ENCODE measurements at regions not wholly inside any gene's neighbourhood (a gene's known extent, or its start where the extent isn't known, plus 50 kb on each side); places are given as distances from the start of the nearest gene placed in this dataset.

- TF ChIP-seq GATA2 (IDR thresholded peaks at IDR 0.05; ENCODE audit: low read depth, low read length) = no peak
- TF ChIP-seq GATA3 (IDR thresholded peaks at IDR 0.05; ENCODE audit: low read depth, low read length) = no peak
Measured at GRCh38 chr12:88758176-88758575, 177.9 kb upstream of the KITLG start.

- TF ChIP-seq GATA3 (IDR thresholded peaks at IDR 0.05; ENCODE audit: low read depth, low read length) (no peak), GATA2 (IDR thresholded peaks at IDR 0.05; ENCODE audit: low read depth, low read length) (no peak)
Measured at GRCh38 chr12:88756917-88757316, 176.6 kb upstream of the KITLG start.

- TF ChIP-seq GATA3 (IDR thresholded peaks at IDR 0.05; ENCODE audit: low read depth, low read length) (no peak), GATA2 (IDR thresholded peaks at IDR 0.05; ENCODE audit: low read depth, low read length) (no peak)
Measured at GRCh38 chr12:88756153-88756552, 175.9 kb upstream of the KITLG start.

GRCh38 chr12:88753707-88754106 is 173.4 kb upstream of the KITLG start:
- TF ChIP-seq GATA3 (IDR thresholded peaks at IDR 0.05; ENCODE audit: low read depth, low read length) = no peak
- no peak for TF ChIP-seq GATA2 (IDR thresholded peaks at IDR 0.05; ENCODE audit: low read depth, low read length)

GRCh38 chr12:88753066-88753465 is 172.8 kb upstream of the KITLG start:
- TF ChIP-seq GATA3 (IDR thresholded peaks at IDR 0.05; ENCODE audit: low read depth, low read length) = no peak

- TF ChIP-seq GATA2 (IDR thresholded peaks at IDR 0.05; ENCODE audit: low read depth, low read length) (no peak), GATA3 (IDR thresholded peaks at IDR 0.05; ENCODE audit: low read depth, low read length) (no peak)
Measured at GRCh38 chr12:88752183-88752582, 171.9 kb upstream of the KITLG start.

- no peak for TF ChIP-seq GATA2 (IDR thresholded peaks at IDR 0.05; ENCODE audit: low read depth, low read length)
- no peak for TF ChIP-seq GATA3 (IDR thresholded peaks at IDR 0.05; ENCODE audit: low read depth, low read length)
Measured at GRCh38 chr12:88750867-88751543, 170.7 kb upstream of the KITLG start.

- TF ChIP-seq GATA2 (IDR thresholded peaks at IDR 0.05; ENCODE audit: low read depth, low read length) = no peak
- no peak for TF ChIP-seq GATA3 (IDR thresholded peaks at IDR 0.05; ENCODE audit: low read depth, low read length)
Measured at GRCh38 chr12:88746386-88746785, 166.1 kb upstream of the KITLG start.

GRCh38 chr12:88743946-88744685 is 163.8 kb upstream of the KITLG start:
- TF ChIP-seq GATA3 (IDR thresholded peaks at IDR 0.05; ENCODE audit: low read depth, low read length) (no peak), GATA2 (IDR thresholded peaks at IDR 0.05; ENCODE audit: low read depth, low read length) (no peak)

- TF ChIP-seq GATA2 (IDR thresholded peaks at IDR 0.05; ENCODE audit: low read depth, low read length) (no peak), GATA3 (IDR thresholded peaks at IDR 0.05; ENCODE audit: low read depth, low read length) (no peak)
Measured at GRCh38 chr12:88737838-88738472, 157.7 kb upstream of the KITLG start.

- TF ChIP-seq GATA2 (IDR thresholded peaks at IDR 0.05; ENCODE audit: low read depth, low read length) (no peak), GATA3 (IDR thresholded peaks at IDR 0.05; ENCODE audit: low read depth, low read length) (no peak)
Measured at GRCh38 chr12:88736031-88736430, 155.8 kb upstream of the KITLG start.

- TF ChIP-seq GATA3 (IDR thresholded peaks at IDR 0.05; ENCODE audit: low read depth, low read length) = no peak
- TF ChIP-seq GATA2 (IDR thresholded peaks at IDR 0.05; ENCODE audit: low read depth, low read length) = no peak
Measured at GRCh38 chr12:88733008-88733407, 152.7 kb upstream of the KITLG start.

- TF ChIP-seq GATA2 (IDR thresholded peaks at IDR 0.05; ENCODE audit: low read depth, low read length) (no peak), GATA3 (IDR thresholded peaks at IDR 0.05; ENCODE audit: low read depth, low read length) (no peak)
Measured at GRCh38 chr12:88729196-88729595, 148.9 kb upstream of the KITLG start.

- TF ChIP-seq GATA2 (IDR thresholded peaks at IDR 0.05; ENCODE audit: low read depth, low read length) (no peak), GATA3 (IDR thresholded peaks at IDR 0.05; ENCODE audit: low read depth, low read length) (no peak)
Measured at GRCh38 chr12:88726806-88727720, 146.8 kb upstream of the KITLG start.
